HL-60 (cell line): ENCODE measurements at regions not wholly inside any gene's neighbourhood (a gene's known extent, or its start where the extent isn't known, plus 50 kb on each side); places are given as distances from the start of the nearest gene placed in this dataset.

Source experiments
- DNase-seq, 2 experiments: peaks; one replicate each; pipeline ENCODE4 v3.0.0-alpha.2; 2010 to 2020; ENCODE audit warnings: low read depth in 1 of 2, low spot score in 1 of 2
- H3K27ac ChIP-seq: fragments of 250-450 bp; sonication (Bioruptor Pico); replicated peaks from 2 replicates; pipeline ENCODE4 v1.5.1; 2020; ENCODE audit warnings: mild to moderate bottlenecking, moderate library complexity
- H3K27me3 ChIP-seq: fragments of 250-450 bp; sonication (Bioruptor Pico); 2 replicates; pipeline ENCODE4 v1.5.1; 2021; ENCODE audit warnings: mild to moderate bottlenecking, moderate library complexity; ENCODE audit not compliant: insufficient read depth, poor library complexity, severe bottlenecking
- H3K4me3 ChIP-seq: replicated peaks from 2 replicates; pipeline ENCODE4 v1.5.1; 2011; ENCODE audit warnings: mild to moderate bottlenecking, control low read depth, low read length; ENCODE audit not compliant: insufficient read depth
- GABPA ChIP-seq: IDR thresholded peaks from 2 replicates; pipeline ENCODE4 v1.6.1; 2012; ENCODE audit warnings: low read depth
- POLR2AphosphoS5 ChIP-seq: IDR thresholded peaks from 2 replicates; pipeline ENCODE4 v1.6.1; 2012; ENCODE audit warnings: low read depth
- SPI1 ChIP-seq: IDR thresholded peaks from 2 replicates; pipeline ENCODE4 v1.6.1; 2012; ENCODE audit warnings: low read depth, mild to moderate bottlenecking, borderline replicate concordance
- TF ChIP-seq, protein P1 (sequence below): IDR thresholded peaks from 2 replicates; pipeline ENCODE4 v1.6.1; 2012; ENCODE audit warnings: low read depth; ENCODE audit not compliant: insufficient replicate concordance
- TF ChIP-seq, protein P2 (sequence below): IDR thresholded peaks from one replicate; pipeline ENCODE4 v1.5.1; 2011; ENCODE audit warnings: low read length, control low read depth, inconsistent platforms; ENCODE audit not compliant: insufficient read depth

- DNase-seq, result no peak
Observed at GRCh38 chr6:115811541-115811940, 249.2 kb downstream of the FRK start.

DNA sequence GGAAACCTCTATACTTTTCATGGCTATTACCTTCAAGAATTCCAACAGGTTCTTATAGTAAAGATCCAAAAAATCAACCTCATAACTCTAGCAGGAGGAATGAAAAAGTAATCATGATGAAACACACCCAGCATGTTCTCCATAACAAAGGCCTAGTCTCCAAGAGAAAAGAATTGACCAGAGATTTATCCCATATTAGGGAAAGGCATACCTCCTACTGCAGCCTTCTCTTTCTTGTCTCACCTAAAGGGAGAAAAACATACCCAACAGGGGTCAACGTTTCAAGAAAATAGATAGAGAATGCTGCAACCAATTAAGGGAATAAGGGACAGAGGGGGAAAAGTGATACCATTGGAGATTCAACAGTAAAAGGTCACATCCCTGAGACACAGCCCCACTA lies 262.5 kb downstream of the FRK start:
- H3K27me3 ChIP-seq, result no peaks in the 10 kb centered on the region
- no peak for DNase-seq
- H3K4me3 ChIP-seq, result no peak overlapping the region
- TF ChIP-seq GABPA (no peak), POLR2AphosphoS5 (no peak), SPI1 (no peak)
- TF ChIP-seq, protein P1, sequence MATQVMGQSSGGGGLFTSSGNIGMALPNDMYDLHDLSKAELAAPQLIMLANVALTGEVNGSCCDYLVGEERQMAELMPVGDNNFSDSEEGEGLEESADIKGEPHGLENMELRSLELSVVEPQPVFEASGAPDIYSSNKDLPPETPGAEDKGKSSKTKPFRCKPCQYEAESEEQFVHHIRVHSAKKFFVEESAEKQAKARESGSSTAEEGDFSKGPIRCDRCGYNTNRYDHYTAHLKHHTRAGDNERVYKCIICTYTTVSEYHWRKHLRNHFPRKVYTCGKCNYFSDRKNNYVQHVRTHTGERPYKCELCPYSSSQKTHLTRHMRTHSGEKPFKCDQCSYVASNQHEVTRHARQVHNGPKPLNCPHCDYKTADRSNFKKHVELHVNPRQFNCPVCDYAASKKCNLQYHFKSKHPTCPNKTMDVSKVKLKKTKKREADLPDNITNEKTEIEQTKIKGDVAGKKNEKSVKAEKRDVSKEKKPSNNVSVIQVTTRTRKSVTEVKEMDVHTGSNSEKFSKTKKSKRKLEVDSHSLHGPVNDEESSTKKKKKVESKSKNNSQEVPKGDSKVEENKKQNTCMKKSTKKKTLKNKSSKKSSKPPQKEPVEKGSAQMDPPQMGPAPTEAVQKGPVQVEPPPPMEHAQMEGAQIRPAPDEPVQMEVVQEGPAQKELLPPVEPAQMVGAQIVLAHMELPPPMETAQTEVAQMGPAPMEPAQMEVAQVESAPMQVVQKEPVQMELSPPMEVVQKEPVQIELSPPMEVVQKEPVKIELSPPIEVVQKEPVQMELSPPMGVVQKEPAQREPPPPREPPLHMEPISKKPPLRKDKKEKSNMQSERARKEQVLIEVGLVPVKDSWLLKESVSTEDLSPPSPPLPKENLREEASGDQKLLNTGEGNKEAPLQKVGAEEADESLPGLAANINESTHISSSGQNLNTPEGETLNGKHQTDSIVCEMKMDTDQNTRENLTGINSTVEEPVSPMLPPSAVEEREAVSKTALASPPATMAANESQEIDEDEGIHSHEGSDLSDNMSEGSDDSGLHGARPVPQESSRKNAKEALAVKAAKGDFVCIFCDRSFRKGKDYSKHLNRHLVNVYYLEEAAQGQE, result no peak
- TF ChIP-seq, protein P2, sequence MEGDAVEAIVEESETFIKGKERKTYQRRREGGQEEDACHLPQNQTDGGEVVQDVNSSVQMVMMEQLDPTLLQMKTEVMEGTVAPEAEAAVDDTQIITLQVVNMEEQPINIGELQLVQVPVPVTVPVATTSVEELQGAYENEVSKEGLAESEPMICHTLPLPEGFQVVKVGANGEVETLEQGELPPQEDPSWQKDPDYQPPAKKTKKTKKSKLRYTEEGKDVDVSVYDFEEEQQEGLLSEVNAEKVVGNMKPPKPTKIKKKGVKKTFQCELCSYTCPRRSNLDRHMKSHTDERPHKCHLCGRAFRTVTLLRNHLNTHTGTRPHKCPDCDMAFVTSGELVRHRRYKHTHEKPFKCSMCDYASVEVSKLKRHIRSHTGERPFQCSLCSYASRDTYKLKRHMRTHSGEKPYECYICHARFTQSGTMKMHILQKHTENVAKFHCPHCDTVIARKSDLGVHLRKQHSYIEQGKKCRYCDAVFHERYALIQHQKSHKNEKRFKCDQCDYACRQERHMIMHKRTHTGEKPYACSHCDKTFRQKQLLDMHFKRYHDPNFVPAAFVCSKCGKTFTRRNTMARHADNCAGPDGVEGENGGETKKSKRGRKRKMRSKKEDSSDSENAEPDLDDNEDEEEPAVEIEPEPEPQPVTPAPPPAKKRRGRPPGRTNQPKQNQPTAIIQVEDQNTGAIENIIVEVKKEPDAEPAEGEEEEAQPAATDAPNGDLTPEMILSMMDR, result no peak
- no peak overlapping the region for H3K27ac ChIP-seq

More at GRCh38 chr6:115811541-115811940, 249.2 kb downstream of the FRK start:
- TF ChIP-seq GABPA (no peak), POLR2AphosphoS5 (no peak), SPI1 (no peak)
- TF ChIP-seq, protein P1, result no peak
- TF ChIP-seq, protein P2, result no peak
- no peak overlapping the region for H3K4me3 ChIP-seq
- H3K27me3 ChIP-seq, result no peaks in the 10 kb centered on the region
- no peak overlapping the region for H3K27ac ChIP-seq

DNA sequence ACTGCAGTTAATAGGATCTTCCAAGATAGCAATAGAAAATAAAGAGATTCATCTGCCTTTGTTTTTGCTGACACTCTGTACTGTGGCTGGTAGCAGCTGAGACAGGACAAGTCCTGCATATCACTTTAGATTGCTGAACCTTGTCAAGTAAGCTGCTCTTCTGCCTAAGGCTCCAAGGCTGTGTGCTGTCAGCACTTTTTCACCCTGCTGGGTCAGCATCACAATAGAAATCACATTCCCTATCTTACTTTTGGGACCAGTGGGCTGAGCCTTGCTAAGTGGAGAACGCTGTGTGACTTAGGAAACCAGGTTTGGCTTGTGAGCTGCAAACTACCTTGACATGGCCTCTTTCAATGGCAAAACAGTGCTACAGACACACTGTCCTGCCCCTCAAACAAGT lies 263.9 kb downstream of the FRK start:
- DNase-seq, result no peak
- TF ChIP-seq, protein P2, result no peak
- TF ChIP-seq, protein P1, result no peak
- TF ChIP-seq GABPA (no peak), SPI1 (no peak), POLR2AphosphoS5 (no peak)
- Histone ChIP-seq H3K27me3 (no peaks in the 10 kb centered on the region), H3K27ac (no peak overlapping the region), H3K4me3 (no peak overlapping the region)
